GM23338 (cell line): ENCODE measurements at regions not wholly inside any gene's neighbourhood (a gene's known extent, or its start where the extent isn't known, plus 50 kb on each side); places are given as distances from the start of the nearest gene placed in this dataset.

ENCODE experiments used
- CREB1 ChIP-seq: fragments of 250-450 bp; sonication (Bioruptor Pico); IDR thresholded peaks from 2 replicates; pipeline ENCODE4 v1.5.0; 2020; ENCODE audit warnings: low read depth, mild to moderate bottlenecking, moderate library complexity
- EZH2 ChIP-seq: fragments of 200-600 bp; sonication (generic); IDR thresholded peaks from one replicate; pipeline ENCODE4 v1.8.0; 2017; ENCODE audit warnings: antibody characterized with exemption, mild to moderate bottlenecking, low read depth; ENCODE audit not compliant: unreplicated experiment
- EZH2phosphoT487 ChIP-seq: fragments of 200-600 bp; sonication (generic); IDR thresholded peaks from one replicate; pipeline ENCODE4 v1.8.1; 2018; ENCODE audit warnings: antibody characterized with exemption; ENCODE audit not compliant: unreplicated experiment
- JUNB ChIP-seq: IDR thresholded peaks from one replicate; pipeline ENCODE4 v1.6.1; 2016; ENCODE audit warnings: antibody characterized with exemption; ENCODE audit not compliant: unreplicated experiment
- NANOG ChIP-seq: IDR thresholded peaks from 2 replicates; pipeline ENCODE4 v1.6.1; 2016; ENCODE audit warnings: antibody characterized with exemption, borderline replicate concordance
- POLR2AphosphoS5 ChIP-seq: IDR thresholded peaks from 2 replicates; pipeline ENCODE4 v1.6.1; 2016; ENCODE audit warnings: antibody characterized with exemption, low read depth
- STAT1 ChIP-seq: IDR thresholded peaks from one replicate; pipeline ENCODE4 v1.6.1; 2016; ENCODE audit warnings: antibody characterized with exemption; ENCODE audit not compliant: unreplicated experiment
- TF ChIP-seq, protein P1 (sequence below), 2 experiments: fragments of 200-600 bp in 1 of 2; sonication (generic) in 1 of 2; conservative IDR thresholded peaks; 2 replicates each; pipeline versions ENCODE4 v1.5.1 to v1.6.1; 2016 to 2017; ENCODE audit warnings: antibody characterized with exemption in 2 of 2, low read depth in 2 of 2, mild to moderate bottlenecking in 2 of 2, moderate library complexity in 1 of 2
- TF ChIP-seq, protein P2 (sequence below): IDR thresholded peaks from one replicate; pipeline ENCODE4 v1.6.1; 2018; ENCODE audit warnings: antibody characterized with exemption; ENCODE audit not compliant: unreplicated experiment
- TF ChIP-seq, protein P3 (sequence below): IDR thresholded peaks from 2 replicates; pipeline ENCODE4 v1.6.1; 2016; ENCODE audit warnings: antibody characterized with exemption
- TF ChIP-seq, protein P4 (sequence below): fragments of 250-450 bp; sonication (Bioruptor Pico); IDR thresholded peaks from 2 replicates; pipeline ENCODE4 v1.5.0; 2020; ENCODE audit warnings: mild to moderate bottlenecking, moderate library complexity

DNA sequence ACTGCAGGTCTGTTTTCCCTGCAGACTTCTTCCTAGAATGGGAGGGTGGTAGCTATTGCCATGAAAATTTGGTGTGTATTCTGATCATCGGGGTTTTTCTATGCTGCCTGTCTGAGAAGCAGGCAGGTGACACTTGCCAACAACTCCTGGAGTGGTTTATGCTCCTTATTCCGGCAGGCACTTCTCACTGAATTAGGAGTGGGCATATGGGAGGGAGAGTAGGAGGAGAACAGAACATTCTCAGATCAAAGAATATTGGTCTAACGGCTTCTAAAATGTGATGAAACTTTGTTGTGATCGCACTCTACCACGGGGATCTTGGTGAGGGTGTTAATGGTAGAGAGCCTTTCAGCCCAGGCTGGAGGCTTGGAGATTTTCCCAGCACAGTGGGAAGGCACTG lies 480.8 kb downstream of the PLCL1 start:
- TF ChIP-seq, protein P1, sequence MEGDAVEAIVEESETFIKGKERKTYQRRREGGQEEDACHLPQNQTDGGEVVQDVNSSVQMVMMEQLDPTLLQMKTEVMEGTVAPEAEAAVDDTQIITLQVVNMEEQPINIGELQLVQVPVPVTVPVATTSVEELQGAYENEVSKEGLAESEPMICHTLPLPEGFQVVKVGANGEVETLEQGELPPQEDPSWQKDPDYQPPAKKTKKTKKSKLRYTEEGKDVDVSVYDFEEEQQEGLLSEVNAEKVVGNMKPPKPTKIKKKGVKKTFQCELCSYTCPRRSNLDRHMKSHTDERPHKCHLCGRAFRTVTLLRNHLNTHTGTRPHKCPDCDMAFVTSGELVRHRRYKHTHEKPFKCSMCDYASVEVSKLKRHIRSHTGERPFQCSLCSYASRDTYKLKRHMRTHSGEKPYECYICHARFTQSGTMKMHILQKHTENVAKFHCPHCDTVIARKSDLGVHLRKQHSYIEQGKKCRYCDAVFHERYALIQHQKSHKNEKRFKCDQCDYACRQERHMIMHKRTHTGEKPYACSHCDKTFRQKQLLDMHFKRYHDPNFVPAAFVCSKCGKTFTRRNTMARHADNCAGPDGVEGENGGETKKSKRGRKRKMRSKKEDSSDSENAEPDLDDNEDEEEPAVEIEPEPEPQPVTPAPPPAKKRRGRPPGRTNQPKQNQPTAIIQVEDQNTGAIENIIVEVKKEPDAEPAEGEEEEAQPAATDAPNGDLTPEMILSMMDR (conservative IDR thresholded peaks at IDR 0.05; ENCODE audit: low read depth in 2 of 2): no peak
- TF ChIP-seq, protein P2, sequence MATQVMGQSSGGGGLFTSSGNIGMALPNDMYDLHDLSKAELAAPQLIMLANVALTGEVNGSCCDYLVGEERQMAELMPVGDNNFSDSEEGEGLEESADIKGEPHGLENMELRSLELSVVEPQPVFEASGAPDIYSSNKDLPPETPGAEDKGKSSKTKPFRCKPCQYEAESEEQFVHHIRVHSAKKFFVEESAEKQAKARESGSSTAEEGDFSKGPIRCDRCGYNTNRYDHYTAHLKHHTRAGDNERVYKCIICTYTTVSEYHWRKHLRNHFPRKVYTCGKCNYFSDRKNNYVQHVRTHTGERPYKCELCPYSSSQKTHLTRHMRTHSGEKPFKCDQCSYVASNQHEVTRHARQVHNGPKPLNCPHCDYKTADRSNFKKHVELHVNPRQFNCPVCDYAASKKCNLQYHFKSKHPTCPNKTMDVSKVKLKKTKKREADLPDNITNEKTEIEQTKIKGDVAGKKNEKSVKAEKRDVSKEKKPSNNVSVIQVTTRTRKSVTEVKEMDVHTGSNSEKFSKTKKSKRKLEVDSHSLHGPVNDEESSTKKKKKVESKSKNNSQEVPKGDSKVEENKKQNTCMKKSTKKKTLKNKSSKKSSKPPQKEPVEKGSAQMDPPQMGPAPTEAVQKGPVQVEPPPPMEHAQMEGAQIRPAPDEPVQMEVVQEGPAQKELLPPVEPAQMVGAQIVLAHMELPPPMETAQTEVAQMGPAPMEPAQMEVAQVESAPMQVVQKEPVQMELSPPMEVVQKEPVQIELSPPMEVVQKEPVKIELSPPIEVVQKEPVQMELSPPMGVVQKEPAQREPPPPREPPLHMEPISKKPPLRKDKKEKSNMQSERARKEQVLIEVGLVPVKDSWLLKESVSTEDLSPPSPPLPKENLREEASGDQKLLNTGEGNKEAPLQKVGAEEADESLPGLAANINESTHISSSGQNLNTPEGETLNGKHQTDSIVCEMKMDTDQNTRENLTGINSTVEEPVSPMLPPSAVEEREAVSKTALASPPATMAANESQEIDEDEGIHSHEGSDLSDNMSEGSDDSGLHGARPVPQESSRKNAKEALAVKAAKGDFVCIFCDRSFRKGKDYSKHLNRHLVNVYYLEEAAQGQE: no peak
- TF ChIP-seq NANOG (no peak), EZH2 (no peak), EZH2phosphoT487 (no peak), POLR2AphosphoS5 (no peak), STAT1 (no peak), CREB1 (CRISPR knock-in tag) (no peak), JUNB (no peak)
- TF ChIP-seq, protein P3, sequence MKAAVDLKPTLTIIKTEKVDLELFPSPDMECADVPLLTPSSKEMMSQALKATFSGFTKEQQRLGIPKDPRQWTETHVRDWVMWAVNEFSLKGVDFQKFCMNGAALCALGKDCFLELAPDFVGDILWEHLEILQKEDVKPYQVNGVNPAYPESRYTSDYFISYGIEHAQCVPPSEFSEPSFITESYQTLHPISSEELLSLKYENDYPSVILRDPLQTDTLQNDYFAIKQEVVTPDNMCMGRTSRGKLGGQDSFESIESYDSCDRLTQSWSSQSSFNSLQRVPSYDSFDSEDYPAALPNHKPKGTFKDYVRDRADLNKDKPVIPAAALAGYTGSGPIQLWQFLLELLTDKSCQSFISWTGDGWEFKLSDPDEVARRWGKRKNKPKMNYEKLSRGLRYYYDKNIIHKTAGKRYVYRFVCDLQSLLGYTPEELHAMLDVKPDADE: no peak
- TF ChIP-seq, protein P4, sequence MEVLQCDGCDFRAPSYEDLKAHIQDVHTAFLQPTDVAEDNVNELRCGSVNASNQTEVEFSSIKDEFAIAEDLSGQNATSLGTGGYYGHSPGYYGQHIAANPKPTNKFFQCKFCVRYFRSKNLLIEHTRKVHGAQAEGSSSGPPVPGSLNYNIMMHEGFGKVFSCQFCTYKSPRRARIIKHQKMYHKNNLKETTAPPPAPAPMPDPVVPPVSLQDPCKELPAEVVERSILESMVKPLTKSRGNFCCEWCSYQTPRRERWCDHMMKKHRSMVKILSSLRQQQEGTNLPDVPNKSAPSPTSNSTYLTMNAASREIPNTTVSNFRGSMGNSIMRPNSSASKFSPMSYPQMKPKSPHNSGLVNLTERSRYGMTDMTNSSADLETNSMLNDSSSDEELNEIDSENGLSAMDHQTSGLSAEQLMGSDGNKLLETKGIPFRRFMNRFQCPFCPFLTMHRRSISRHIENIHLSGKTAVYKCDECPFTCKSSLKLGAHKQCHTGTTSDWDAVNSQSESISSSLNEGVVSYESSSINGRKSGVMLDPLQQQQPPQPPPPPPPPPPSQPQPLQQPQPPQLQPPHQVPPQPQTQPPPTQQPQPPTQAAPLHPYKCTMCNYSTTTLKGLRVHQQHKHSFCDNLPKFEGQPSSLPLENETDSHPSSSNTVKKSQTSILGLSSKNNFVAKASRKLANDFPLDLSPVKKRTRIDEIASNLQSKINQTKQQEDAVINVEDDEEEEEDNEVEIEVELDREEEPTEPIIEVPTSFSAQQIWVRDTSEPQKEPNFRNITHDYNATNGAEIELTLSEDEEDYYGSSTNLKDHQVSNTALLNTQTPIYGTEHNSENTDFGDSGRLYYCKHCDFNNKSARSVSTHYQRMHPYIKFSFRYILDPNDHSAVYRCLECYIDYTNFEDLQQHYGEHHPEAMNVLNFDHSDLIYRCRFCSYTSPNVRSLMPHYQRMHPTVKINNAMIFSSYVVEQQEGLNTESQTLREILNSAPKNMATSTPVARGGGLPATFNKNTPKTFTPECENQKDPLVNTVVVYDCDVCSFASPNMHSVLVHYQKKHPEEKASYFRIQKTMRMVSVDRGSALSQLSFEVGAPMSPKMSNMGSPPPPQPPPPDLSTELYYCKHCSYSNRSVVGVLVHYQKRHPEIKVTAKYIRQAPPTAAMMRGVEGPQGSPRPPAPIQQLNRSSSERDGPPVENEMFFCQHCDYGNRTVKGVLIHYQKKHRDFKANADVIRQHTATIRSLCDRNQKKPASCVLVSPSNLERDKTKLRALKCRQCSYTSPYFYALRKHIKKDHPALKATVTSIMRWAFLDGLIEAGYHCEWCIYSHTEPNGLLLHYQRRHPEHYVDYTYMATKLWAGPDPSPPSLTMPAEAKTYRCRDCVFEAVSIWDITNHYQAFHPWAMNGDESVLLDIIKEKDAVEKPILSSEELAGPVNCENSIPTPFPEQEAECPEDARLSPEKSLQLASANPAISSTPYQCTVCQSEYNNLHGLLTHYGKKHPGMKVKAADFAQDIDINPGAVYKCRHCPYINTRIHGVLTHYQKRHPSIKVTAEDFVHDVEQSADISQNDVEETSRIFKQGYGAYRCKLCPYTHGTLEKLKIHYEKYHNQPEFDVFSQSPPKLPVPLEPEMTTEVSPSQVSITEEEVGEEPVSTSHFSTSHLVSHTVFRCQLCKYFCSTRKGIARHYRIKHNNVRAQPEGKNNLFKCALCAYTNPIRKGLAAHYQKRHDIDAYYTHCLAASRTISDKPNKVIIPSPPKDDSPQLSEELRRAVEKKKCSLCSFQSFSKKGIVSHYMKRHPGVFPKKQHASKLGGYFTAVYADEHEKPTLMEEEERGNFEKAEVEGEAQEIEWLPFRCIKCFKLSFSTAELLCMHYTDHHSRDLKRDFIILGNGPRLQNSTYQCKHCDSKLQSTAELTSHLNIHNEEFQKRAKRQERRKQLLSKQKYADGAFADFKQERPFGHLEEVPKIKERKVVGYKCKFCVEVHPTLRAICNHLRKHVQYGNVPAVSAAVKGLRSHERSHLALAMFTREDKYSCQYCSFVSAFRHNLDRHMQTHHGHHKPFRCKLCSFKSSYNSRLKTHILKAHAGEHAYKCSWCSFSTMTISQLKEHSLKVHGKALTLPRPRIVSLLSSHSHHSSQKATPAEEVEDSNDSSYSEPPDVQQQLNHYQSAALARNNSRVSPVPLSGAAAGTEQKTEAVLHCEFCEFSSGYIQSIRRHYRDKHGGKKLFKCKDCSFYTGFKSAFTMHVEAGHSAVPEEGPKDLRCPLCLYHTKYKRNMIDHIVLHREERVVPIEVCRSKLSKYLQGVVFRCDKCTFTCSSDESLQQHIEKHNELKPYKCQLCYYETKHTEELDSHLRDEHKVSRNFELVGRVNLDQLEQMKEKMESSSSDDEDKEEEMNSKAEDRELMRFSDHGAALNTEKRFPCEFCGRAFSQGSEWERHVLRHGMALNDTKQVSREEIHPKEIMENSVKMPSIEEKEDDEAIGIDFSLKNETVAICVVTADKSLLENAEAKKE (CRISPR knock-in tag): no peak
